HepG2 (cell line): ENCODE measurements at regions not wholly inside any gene's neighbourhood (a gene's known extent, or its start where the extent isn't known, plus 50 kb on each side); places are given as distances from the start of the nearest gene placed in this dataset.

Experiments
- ATAC-seq: fragments of 200-7000 bp; cut with Tn5 transposase; 3 replicates; pipeline ENCODE4 v1.9.1; 2020; ENCODE audit warnings: mild to moderate bottlenecking, moderate library complexity
- BruUV-seq: library from RNA; stranded (reverse); fragments of 400-500 nt; replicated peaks from 2 replicates; lab custom pipeline; 2021; lab: Mats Ljungman, UMichigan
- CTCF ChIA-PET: fragments of 300-600 bp; formaldehyde crosslinking; extraction: SDS; loops from one replicate; lab custom pipeline; 2021; ENCODE audit warnings: low total read pairs, inconsistent platforms, low intra/inter-chr PET ratio; lab: Yijun Ruan, JAX
- POLR2A ChIA-PET: fragments of 350-600 bp; sonication (Branson Sonifier 250); formaldehyde crosslinking; loops from one replicate; lab custom pipeline; 2020; ENCODE audit warnings: antibody characterized with exemption, inconsistent platforms; lab: Yijun Ruan, JAX
- DNase-seq: peaks from one replicate; pipeline ENCODE4 v3.0.0-alpha.2; 2015; ENCODE audit warnings: low spot score
- FAIRE-seq: peaks from 3 replicates; lab custom pipeline; 2011; peaks lifted over from hg19 to GRCh38; lab: Jason Lieb, UNC
- H2AFZ ChIP-seq: one replicate; pipeline ENCODE4 v1.6.1; 2011; ENCODE audit warnings: low read length, inconsistent platforms
- H3K27ac ChIP-seq: fragments of 300-600 bp; 3 replicates; pipeline ENCODE4 v1.8.0; 2011; ENCODE audit warnings: mixed run types, mild to moderate bottlenecking, mixed read lengths, low read length, inconsistent platforms; ENCODE audit not compliant: insufficient read depth; ENCODE audit errors: extremely low read length
- H3K27me3 ChIP-seq, 2 experiments: fragments of 200-600 bp in 1 of 2; 2 replicates in 1 of 2; 3 replicates in 1 of 2; pipeline versions ENCODE4 v1.6.0 to v1.8.0; 2011; ENCODE audit warnings: low read length in 2 of 2, mild to moderate bottlenecking in 2 of 2, moderate library complexity in 2 of 2, inconsistent platforms in 1 of 2; ENCODE audit not compliant: insufficient read depth in 2 of 2, control insufficient read depth in 1 of 2
- H3K36me3 ChIP-seq, 2 experiments: fragments of 200-600 bp in 1 of 2; replicated peaks in 1 of 2; 2 replicates in 1 of 2; 3 replicates in 1 of 2; pipeline versions ENCODE4 v1.5.1 to v1.8.0; 2011; ENCODE audit warnings: low read length in 2 of 2, inconsistent platforms in 1 of 2; ENCODE audit not compliant: insufficient read depth in 2 of 2, control insufficient read depth in 1 of 2
- H3K4me1 ChIP-seq: 2 replicates; pipeline ENCODE4 v1.5.1; 2012; ENCODE audit warnings: low read length, inconsistent platforms; ENCODE audit not compliant: insufficient read depth
- H3K4me2 ChIP-seq: 2 replicates; pipeline ENCODE4 v1.6.0; 2011; ENCODE audit warnings: low read depth, low read length, inconsistent platforms
- H3K4me3 ChIP-seq, 3 experiments: fragments of 200-600 bp in 1 of 3; sonication (generic), shearing (Covaris generic) in 1 of 3; replicated peaks in 1 of 3; 2 replicates each; pipeline ENCODE4 v1.5.1; 2011 to 2016; ENCODE audit warnings: low read length in 3 of 3, inconsistent platforms in 2 of 3, low read depth in 2 of 3, mild to moderate bottlenecking in 2 of 3, control low read depth in 1 of 3, mixed read lengths in 1 of 3; ENCODE audit not compliant: insufficient read depth in 1 of 3
- H3K79me2 ChIP-seq: one replicate; pipeline ENCODE4 v1.6.1; 2011; ENCODE audit warnings: low read length, inconsistent platforms; ENCODE audit not compliant: insufficient read depth
- H3K9ac ChIP-seq: 2 replicates; pipeline ENCODE4 v1.6.0; 2011; ENCODE audit warnings: mild to moderate bottlenecking, low read depth, low read length, inconsistent platforms; ENCODE audit not compliant: insufficient read depth
- H3K9me3 ChIP-seq: 2 replicates; pipeline ENCODE4 v1.5.1; 2012; ENCODE audit warnings: mild to moderate bottlenecking, low read length
- H4K20me1 ChIP-seq: 2 replicates; pipeline ENCODE4 v1.6.0; 2011; ENCODE audit warnings: inconsistent platforms, mild to moderate bottlenecking, low read length, moderate library complexity; ENCODE audit not compliant: insufficient read depth
- ATF7 ChIP-seq, 2 experiments: fragments of 450-650 bp in 1 of 2; sonication (generic) in 1 of 2; formaldehyde crosslinking in 1 of 2; IDR thresholded peaks; 2 replicates each; pipeline versions ENCODE4 v1.4.0 to v1.6.1; 2016 to 2020; ENCODE audit warnings: antibody characterized with exemption in 1 of 2, mild to moderate bottlenecking in 1 of 2, missing genetic modification reagents in 1 of 2
- CREB1 ChIP-seq, 2 experiments: fragments of 450-650 bp in 1 of 2; IDR thresholded peaks; 2 replicates each; pipeline ENCODE4 v1.6.1; 2016 to 2017; ENCODE audit warnings: control low read depth in 1 of 2, mild to moderate bottlenecking in 1 of 2, missing compliant biosample characterization in 1 of 2, missing genetic modification characterization in 1 of 2
- DMTF1 ChIP-seq: sonication (generic); formaldehyde crosslinking; IDR thresholded peaks from 2 replicates; pipeline ENCODE4 v1.4.0; 2020; ENCODE audit warnings: mild to moderate bottlenecking, missing genetic modification reagents
- EHMT2 ChIP-seq: fragments of 200-600 bp; sonication (generic); IDR thresholded peaks from 2 replicates; pipeline ENCODE4 v1.7.0; 2017; ENCODE audit warnings: antibody characterized with exemption, low read depth, low read length, borderline replicate concordance
- EP300 ChIP-seq, 3 experiments: sonication (generic) in 1 of 3; formaldehyde crosslinking in 1 of 3; IDR thresholded peaks; 2 replicates each; pipeline versions ENCODE4 v1.5.1 to v1.6.1; 2011 to 2020; ENCODE audit warnings: low read depth in 2 of 3, low read length in 2 of 3, borderline replicate concordance in 1 of 3, improper control_type of control experiment in 1 of 3, mild to moderate bottlenecking in 1 of 3, missing genetic modification reagents in 1 of 3, moderate library complexity in 1 of 3
- GABPB1 ChIP-seq: IDR thresholded peaks from 2 replicates; pipeline ENCODE4 v1.6.1; 2016; ENCODE audit warnings: mild to moderate bottlenecking, missing genetic modification reagents, moderate library complexity, missing compliant biosample characterization
- HOXD1 ChIP-seq: sonication (generic); formaldehyde crosslinking; IDR thresholded peaks from 2 replicates; pipeline ENCODE4 v1.5.0; 2020; ENCODE audit warnings: missing genetic modification reagents
- KLF16 ChIP-seq, 2 experiments: sonication (generic) in 1 of 2; formaldehyde crosslinking in 1 of 2; IDR thresholded peaks; 2 replicates each; pipeline versions ENCODE4 v1.6.1 to v1.8.0; 2016 to 2023; ENCODE audit warnings: missing genetic modification reagents in 2 of 2, missing compliant biosample characterization in 1 of 2
- NFE2L1 ChIP-seq: sonication (generic); formaldehyde crosslinking; IDR thresholded peaks from 2 replicates; pipeline ENCODE4 v1.4.0; 2020; ENCODE audit warnings: missing genetic modification reagents, mild to moderate bottlenecking, borderline replicate concordance
- PHF5A ChIP-seq: IDR thresholded peaks from one replicate; pipeline ENCODE4 v1.6.1; 2018; ENCODE audit warnings: low read depth, missing genetic modification reagents; ENCODE audit not compliant: unreplicated experiment
- TOPORS ChIP-seq: sonication (generic); formaldehyde crosslinking; IDR thresholded peaks from 2 replicates; pipeline ENCODE4 v1.8.0; 2023; ENCODE audit warnings: mild to moderate bottlenecking, missing genetic modification reagents
- ZNF230 ChIP-seq: sonication (generic); formaldehyde crosslinking; IDR thresholded peaks from 2 replicates; pipeline ENCODE4 v1.4.0; 2020; ENCODE audit warnings: mild to moderate bottlenecking, missing genetic modification reagents
- ZNF788 ChIP-seq: sonication (generic); formaldehyde crosslinking; IDR thresholded peaks from 2 replicates; pipeline ENCODE4 v1.5.0; 2020; ENCODE audit warnings: mild to moderate bottlenecking, missing genetic modification reagents, borderline replicate concordance
- ZSCAN9 ChIP-seq: IDR thresholded peaks from 2 replicates; pipeline ENCODE4 v1.6.1; 2016; ENCODE audit warnings: borderline replicate concordance
- WGBS: methylation state at CpG from one replicate; pipeline ENCODE4 v1.1.6; 2017; ENCODE audit warnings: low lambda C conversion rate; 5-methylcytosine and 5-hydroxymethylcytosine counted together
- in situ Hi-C: cut with HindIII; loops from 2 replicates; pipeline ENCODE4 v1.10.0; 2017; ENCODE audit warnings: low pct_unique_long_range_greater_than_20kb; ENCODE audit not compliant: extremely low pct_ligation_motif_present
- intact Hi-C: fragments of 100-400 bp; cut with micrococcal nuclease; formaldehyde crosslinking; loops from one replicate; pipeline ENCODE4 v1.10.0; 2022; ENCODE audit not compliant: unreplicated experiment
- TF ChIP-seq, protein P1 (sequence below): sonication (generic); formaldehyde crosslinking; conservative IDR thresholded peaks from 2 replicates; pipeline ENCODE4 v1.4.0; 2020; ENCODE audit warnings: missing genetic modification reagents

DNA sequence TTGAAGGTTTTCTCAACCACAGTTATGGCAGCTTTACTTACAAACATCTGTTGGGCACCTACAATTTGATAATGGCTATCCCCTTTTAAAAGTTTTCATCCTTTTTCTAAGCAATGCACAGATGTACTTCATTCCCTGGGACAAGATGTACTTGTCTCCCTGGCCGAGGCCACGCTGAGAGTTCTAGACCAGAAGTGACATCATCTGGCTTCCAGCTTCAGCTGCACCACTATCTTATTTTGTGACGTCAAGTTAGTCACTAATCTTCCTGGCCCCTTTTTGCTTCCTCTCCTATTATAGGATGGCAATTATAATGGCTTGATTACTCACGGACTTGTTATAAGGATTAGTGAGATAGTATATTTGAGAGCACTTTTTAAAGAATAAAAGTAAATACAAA, 386.4 kb downstream of the BCL11A start:
- Histone ChIP-seq H3K4me3 (no peak overlapping the region), H3K79me2 (no peaks in the 10 kb centered on the region), H3K9me3 (no peaks in the 10 kb centered on the region), H4K20me1 (no peaks in the 10 kb centered on the region), H2AFZ (no peak overlapping the region), H3K27ac (no peak overlapping the region), H3K9ac (no peak overlapping the region), H3K27me3 (no peaks in the 10 kb centered on the region), H3K4me2 (no peak overlapping the region), H3K36me3 (no peaks in the 10 kb centered on the region), H3K4me1 (no peaks in the 10 kb centered on the region)
- ChIA-PET POLR2A (no interaction called here), CTCF (no interaction called here)
- intact Hi-C loops: no loop called here
- DNase-seq (no peak), ATAC-seq (no peak), FAIRE-seq (no peak)
- no TSS peak for BruUV-seq
- WGBS: 29% methylated on average over 4 of the region's 4 CpGs
- peak; percentile 81 for TF ChIP-seq CREB1 (IDR thresholded peaks at IDR 0.05)
- no peak for TF ChIP-seq CREB1 (CRISPR knock-in tag; IDR thresholded peaks at IDR 0.05)
- TF ChIP-seq ATF7 (IDR thresholded peaks at IDR 0.05): peak; percentile 51
- TF ChIP-seq ATF7 (CRISPR knock-in tag; IDR thresholded peaks at IDR 0.05): no peak
- no peak for TF ChIP-seq HOXD1 (CRISPR knock-in tag)
- TF ChIP-seq KLF16 (CRISPR knock-in tag; IDR thresholded peaks at IDR 0.05): no peak
- TF ChIP-seq NFE2L1 (CRISPR knock-in tag): no peak
- TF ChIP-seq TOPORS (CRISPR knock-in tag): no peak
- in situ Hi-C loops: no loop called here

DNA sequence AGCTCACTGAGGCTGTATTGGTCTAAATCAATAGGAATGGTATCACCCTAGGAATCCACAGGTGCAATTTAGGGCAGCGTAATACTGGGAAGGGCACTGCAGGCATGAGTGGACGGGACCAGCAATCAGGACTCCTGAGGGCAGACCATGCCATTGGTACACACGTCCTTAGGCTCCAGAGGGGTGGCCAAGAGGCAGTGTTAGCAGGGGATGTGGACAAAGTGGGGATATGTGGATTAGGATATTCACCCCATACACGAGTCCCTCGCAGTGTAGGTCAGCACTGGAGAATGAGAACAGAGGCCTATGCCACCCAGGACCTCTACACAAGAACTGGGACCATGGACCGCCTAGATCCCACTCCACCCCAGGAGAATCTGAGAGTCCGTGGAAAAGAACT, 389.8 kb downstream of the BCL11A start:
- no peak for FAIRE-seq
- H3K9me3 ChIP-seq: no peaks in the 10 kb centered on the region
- no peak for ATAC-seq
- CTCF ChIA-PET: no interaction called here
- no peaks in the 10 kb centered on the region for H3K27me3 ChIP-seq
- H3K4me3 ChIP-seq: no peak overlapping the region
- POLR2A ChIA-PET: no interaction called here
- DNase-seq: no peak
- H3K9ac ChIP-seq: no peak overlapping the region
- H4K20me1 ChIP-seq: no peaks in the 10 kb centered on the region
- no peaks in the 10 kb centered on the region for H3K4me1 ChIP-seq
- WGBS: 21% methylated on average over 7 of the region's 7 CpGs
- no peak overlapping the region for H3K4me2 ChIP-seq
- H3K79me2 ChIP-seq: no peaks in the 10 kb centered on the region
- no peaks in the 10 kb centered on the region for H3K36me3 ChIP-seq
- H3K27ac ChIP-seq: no peak overlapping the region
- no peak overlapping the region for H2AFZ ChIP-seq
- BruUV-seq: no TSS peak
- intact Hi-C loops: no loop called here
- in situ Hi-C loops: no loop called here
- TF ChIP-seq EP300 (IDR thresholded peaks at IDR 0.05; ENCODE audit: low read depth in 2 of 2, low read length in 2 of 2) (no peak), EP300 (CRISPR knock-in tag; IDR thresholded peaks at IDR 0.05; ENCODE audit: borderline replicate concordance) (no peak), ZNF788 (CRISPR knock-in tag) (no peak), DMTF1 (no peak), GABPB1 (no peak), ZNF230 (CRISPR knock-in tag) (no peak), PHF5A (CRISPR knock-in tag) (no peak), ZSCAN9 (CRISPR knock-in tag) (no peak), EHMT2 (no peak)
- TF ChIP-seq, protein P1, sequence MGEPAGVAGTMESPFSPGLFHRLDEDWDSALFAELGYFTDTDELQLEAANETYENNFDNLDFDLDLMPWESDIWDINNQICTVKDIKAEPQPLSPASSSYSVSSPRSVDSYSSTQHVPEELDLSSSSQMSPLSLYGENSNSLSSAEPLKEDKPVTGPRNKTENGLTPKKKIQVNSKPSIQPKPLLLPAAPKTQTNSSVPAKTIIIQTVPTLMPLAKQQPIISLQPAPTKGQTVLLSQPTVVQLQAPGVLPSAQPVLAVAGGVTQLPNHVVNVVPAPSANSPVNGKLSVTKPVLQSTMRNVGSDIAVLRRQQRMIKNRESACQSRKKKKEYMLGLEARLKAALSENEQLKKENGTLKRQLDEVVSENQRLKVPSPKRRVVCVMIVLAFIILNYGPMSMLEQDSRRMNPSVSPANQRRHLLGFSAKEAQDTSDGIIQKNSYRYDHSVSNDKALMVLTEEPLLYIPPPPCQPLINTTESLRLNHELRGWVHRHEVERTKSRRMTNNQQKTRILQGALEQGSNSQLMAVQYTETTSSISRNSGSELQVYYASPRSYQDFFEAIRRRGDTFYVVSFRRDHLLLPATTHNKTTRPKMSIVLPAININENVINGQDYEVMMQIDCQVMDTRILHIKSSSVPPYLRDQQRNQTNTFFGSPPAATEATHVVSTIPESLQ: no peak
